ENCODE measurements at regions not wholly inside any gene's neighbourhood (a gene's known extent, or its start where the extent isn't known, plus 50 kb on each side); places are given as distances from the start of the nearest gene placed in this dataset.

DNA sequence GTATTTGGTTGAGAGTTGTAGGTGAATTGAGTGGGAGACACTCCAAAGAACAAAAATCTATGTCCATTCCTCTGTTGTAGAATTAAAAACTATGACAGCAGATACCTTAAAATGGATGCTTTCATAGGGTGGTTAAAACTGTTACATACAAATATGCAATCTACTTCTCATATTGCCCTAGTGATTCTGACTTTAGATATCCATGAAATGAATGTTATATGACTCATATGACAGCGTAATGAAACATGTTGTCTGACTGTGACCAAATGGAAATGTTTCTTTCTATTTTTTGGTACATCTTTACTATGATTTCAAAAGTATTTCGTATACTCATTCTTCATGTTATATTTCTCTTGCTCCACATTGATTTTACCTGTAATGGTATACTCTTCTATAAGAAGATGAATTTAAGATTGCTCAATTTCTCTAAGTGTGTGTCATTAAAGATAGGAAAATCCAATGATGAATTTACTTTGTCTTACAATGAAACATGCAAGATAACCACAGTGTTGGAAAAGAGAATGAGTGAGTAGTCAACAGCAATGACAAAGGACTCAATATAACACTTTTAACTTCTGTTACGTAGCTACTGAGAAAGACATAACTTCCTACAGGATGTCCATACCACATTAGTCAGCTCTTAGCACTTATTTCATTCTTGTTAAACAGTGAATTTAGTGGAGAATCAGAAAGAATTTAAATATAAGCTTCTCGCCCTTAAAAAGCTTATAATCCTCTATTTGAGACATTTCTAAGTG is 79.3 kb upstream of the LSAMP start:
- no peak for TF ChIP-seq POLR2AphosphoS5 (IDR thresholded peaks at IDR 0.05)
- TF ChIP-seq, protein P1, sequence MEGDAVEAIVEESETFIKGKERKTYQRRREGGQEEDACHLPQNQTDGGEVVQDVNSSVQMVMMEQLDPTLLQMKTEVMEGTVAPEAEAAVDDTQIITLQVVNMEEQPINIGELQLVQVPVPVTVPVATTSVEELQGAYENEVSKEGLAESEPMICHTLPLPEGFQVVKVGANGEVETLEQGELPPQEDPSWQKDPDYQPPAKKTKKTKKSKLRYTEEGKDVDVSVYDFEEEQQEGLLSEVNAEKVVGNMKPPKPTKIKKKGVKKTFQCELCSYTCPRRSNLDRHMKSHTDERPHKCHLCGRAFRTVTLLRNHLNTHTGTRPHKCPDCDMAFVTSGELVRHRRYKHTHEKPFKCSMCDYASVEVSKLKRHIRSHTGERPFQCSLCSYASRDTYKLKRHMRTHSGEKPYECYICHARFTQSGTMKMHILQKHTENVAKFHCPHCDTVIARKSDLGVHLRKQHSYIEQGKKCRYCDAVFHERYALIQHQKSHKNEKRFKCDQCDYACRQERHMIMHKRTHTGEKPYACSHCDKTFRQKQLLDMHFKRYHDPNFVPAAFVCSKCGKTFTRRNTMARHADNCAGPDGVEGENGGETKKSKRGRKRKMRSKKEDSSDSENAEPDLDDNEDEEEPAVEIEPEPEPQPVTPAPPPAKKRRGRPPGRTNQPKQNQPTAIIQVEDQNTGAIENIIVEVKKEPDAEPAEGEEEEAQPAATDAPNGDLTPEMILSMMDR (IDR thresholded peaks at IDR 0.05) = no peak
